GM19463 (cell line): ENCODE measurements at regions not wholly inside any gene's neighbourhood (a gene's known extent, or its start where the extent isn't known, plus 50 kb on each side); places are given as distances from the start of the nearest gene placed in this dataset.
A peak's percentile ranks its signal among the peaks of the same experiment; 100 is the strongest.

Experiments
- ATAC-seq: cut with Tn5 transposase; IDR thresholded peaks from one replicate; pipeline ENCODE4 v1.9.1; 2021; ENCODE audit warnings: mild to moderate bottlenecking, moderate library complexity; ENCODE audit not compliant: unreplicated experiment

DNA sequence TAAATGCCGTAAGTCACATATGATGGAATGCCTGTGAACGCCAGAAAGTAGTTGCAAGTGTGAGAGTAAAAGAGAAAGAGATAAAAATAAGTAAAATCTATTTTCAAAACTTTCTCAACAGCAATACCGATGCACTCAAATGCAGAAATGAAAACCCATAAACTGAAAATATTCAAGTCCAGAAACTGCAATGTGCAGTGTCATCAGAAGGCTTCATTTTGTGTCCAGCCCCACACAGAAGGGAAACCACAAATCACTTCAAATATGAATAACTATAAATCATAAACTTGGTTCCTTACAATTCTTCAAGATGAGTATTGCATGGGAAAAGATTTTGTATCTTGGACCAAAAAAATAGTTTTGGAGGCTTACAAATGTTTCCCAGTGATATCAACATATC, 375.2 kb upstream of the ANO5 start:
- no peak for ATAC-seq

DNA sequence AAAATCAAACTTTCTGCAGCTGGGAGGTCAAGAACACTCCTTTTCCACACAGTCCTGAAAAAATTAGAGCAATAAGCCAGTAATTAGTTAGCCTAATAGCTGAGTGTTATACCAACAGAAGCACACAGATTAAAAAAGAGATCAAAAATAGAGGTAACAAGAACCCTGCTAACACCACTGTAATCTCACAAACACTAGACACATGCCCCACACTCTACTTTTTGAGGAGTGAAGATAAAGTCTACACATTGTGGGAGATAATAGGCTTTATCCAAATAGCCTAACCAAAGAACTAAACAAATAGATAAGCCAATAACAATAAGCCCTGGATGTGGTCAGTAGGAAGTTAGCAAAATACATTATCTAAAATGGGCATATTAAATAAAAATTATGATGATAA, 372.7 kb upstream of the ANO5 start:
- ATAC-seq: no peak

DNA sequence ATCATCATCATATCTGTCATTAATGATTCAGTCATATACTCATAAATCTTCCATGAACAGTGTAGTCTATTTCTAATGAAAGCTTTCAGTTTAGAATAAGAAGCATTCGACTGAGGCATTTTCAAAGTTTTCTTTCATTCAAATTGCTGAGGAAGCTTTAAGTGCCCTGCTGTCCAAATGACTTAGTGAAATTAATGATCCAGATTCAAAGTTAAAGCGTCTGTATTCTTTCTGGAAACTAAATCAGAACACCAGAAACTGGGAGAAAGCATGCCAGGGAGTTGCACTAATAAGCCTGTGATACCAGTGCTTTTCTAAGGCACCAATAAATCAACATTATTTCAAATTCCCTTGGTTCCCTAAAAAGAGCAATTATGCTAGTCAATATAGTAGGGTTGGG, 367.8 kb upstream of the ANO5 start:
- no peak for ATAC-seq

DNA sequence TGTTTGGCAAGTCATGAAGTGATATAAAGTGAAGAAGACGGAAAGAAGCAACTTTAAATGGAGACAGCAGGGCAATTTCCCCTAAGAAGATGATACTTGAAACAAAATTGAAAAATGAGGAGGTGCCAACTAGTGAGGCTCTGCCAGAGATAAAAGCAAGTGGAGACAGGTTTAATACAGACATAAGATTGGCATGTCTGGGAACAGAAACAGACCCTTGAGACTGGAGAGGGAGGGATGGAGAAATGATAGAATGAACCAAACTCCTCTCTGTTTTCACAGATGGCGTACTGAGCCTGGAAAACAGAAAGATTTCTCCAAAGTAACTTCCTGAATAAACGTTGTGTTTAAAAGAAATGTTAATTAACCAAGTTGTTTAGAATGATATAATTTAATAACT, 354.5 kb upstream of the ANO5 start:
- ATAC-seq: no peak

DNA sequence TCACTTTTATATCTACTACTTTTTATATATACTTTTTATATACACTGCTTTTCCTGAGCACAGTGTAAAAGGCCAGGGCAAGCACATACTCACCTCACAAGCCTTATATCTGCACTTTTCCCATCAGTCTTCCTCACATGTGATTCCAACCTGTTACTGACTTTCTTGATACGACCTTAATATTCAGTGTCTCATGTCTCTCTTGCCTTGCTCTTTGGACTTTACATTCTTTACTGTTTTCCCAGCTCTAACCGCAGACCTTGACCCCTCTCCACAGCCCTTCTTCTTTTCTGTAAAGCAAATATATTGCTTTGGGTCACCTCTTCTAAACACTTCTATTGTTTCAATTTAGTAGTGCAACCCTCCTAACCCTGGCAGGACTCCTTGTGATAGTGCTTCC, 353.1 kb upstream of the ANO5 start:
- no peak for ATAC-seq

DNA sequence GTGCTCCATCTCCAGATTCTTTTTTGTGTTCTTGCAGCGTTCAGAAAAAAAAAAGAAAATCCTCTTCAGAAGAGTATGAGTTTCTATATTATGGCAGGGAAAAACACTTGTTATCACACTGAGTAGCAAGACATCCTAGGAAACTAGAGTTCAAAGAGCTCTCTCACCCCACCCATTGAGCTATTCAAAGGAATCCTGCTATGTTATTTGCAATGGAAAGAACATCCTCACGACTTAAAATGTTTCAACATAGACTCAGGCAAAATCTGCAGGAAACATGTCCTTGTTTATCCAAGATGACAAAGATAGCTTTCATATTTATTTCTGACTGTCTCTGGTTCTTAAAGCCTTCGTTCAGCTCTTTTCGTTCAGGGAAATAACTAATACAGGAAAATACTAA, 331.6 kb upstream of the ANO5 start:
- no peak for ATAC-seq

DNA sequence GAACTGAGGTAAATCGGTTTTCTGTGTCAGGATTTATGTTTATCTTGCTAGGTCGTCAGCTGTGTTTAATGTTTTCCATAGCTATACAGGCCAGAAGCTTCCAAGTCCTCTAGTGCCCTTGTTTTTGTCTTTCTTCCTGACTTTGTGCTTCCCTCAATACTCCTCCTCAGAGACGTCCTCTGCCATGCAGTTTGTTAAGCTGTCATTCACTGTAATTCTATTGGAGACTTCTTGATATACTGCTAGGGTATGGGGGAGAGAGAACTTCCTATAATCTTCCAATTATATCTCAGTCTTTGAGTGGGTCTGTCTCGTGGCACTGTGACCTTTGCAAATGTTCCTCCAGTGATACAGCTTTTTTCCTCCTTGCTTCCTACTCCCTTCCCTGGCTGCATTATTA, 327.3 kb upstream of the ANO5 start:
- ATAC-seq: no peak

DNA sequence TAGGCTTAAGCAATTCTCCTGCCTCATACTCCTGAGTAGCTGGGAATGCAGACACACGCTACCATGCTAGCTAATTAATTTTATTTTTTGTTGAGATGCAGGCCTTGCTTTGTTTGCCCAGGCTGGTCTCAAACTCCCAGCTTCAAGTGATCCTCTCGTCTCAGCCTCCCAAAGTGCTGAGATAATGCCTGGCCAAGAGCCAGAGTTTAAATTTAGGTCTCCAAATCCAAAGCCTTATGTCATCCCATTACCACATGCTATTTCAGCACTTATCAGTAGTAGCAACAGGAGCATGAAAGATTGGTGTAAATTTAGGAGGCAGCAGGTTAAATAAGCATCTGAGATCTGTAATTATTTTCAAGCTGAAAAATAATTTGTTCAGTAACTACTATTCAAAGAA, 326.1 kb upstream of the ANO5 start:
- ATAC-seq: no peak

DNA sequence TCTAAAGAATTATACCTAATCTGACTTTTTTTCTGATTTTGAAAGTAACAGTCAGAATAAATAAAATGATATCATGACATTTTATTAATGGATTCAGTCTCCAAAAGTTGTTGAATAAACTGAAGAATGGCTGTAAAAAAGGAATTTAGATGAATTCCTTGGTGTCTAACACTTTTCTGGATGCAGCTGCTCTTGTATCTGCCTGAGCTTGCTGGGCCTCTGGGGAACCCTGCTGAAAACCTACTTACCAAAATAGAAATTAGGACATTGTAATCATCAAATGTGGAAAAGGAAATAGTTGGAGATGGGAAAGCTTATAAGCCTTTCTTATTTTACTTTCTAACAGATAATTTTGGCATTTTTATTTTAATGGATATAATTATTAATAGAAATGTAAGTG, 315.7 kb upstream of the ANO5 start:
- ATAC-seq: no peak

DNA sequence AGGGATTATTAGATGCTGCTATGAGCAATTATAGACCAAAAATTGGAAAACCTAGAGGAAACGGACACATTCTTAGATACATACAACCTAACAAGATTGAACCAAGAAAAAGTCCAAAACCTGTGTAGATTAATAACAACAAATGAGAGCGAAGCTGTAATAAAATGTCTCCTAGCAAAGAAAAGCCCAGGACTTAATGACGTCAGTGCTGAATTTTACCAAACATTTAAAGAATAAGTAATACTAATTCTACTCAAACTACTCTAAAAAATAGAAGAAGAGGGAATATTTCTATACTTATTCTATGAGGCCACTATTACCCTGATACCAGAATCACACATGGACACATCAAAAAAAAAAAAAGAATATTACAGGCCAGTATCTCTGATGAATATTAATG, 309.5 kb upstream of the ANO5 start:
- no peak for ATAC-seq

DNA sequence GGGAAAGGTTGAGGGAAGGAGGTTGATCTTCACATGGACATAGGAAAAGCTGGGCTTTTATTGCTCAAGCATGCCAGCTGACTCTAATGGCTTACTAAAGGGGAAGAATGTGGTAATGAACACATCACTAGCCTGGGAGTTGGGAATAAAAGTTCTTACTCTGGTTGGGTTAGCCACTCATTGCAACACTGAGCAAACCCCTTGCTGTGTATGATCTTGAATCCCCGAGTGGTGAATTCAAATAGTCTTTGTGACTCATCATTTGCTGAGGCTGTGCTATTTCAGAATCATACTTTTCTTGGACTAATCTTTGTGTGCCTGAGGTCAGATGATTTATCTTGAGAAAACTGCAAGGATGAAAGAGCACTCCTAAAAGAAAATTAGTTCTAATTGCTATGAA, 304.1 kb upstream of the ANO5 start:
- no peak for ATAC-seq

DNA sequence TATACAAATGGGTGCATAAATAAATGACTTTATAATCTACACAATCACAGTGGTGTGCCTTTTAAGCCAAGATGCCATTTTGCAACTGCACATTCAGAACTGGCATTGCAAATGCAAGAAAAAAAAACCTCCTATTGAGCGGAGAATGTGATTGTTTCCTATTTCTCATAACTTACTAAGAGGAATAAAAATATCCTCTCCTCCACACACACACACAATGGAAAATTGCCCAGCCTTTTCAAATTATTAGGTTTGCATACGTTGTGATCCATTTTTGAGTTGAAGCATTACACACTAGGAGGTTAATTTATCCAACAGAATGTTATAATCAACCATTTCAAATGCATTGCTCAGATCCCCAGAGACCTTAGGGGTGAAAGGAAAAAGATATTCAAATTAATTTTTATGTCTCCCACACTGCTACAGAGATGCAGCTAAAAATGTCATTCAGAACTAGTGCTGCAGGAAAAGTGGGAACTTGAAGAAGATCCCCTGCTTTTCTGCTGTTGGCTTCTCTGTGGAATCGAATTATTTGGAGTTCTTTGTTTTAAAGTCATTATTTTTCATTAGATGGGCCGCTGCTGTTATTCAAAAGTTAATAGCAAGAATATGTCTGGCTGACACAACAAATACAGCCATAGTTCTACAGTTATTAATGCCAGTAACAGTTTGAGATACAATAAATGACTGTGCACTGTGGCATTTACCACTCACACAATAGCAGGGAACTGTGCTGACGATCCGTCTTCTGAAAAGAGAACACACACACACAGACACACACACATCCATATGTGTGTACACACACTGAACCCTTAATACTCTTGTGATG, 299.9 kb upstream of the ANO5 start:
- ATAC-seq: no peak

DNA sequence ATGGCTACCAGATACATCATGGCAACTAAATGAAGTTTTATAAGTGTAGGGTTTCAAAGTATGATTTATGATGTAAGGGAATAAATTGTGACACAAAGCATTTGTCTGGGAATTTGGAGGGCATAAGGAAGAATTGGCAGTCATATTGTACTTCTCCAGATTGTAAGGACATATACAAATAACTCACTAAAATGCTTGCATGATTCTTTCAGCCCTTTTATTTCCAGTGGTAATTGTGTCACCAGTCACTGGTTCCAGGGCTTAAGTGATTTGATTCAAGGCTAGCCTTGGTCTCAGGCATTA, 299.4 kb upstream of the ANO5 start:
- ATAC-seq: no peak

DNA sequence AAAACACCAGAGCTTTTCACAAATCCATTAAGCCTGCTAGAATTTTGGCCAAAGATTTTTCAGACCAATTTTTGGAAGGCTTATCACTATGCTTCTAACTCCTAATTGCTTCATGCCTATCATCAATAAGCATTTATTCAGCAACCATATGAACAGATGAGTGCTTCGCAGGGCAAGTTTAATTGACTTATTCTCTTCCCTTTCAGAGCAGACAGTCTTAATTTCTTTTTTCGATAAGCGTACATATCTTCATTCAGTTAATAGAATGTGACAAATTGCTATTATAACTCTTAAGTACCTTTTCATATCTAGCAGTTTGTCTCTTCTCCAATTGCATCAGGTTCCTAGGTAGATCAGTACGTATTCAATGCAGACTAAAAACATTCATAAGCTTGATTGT, 298.4 kb upstream of the ANO5 start:
- no peak for ATAC-seq

DNA sequence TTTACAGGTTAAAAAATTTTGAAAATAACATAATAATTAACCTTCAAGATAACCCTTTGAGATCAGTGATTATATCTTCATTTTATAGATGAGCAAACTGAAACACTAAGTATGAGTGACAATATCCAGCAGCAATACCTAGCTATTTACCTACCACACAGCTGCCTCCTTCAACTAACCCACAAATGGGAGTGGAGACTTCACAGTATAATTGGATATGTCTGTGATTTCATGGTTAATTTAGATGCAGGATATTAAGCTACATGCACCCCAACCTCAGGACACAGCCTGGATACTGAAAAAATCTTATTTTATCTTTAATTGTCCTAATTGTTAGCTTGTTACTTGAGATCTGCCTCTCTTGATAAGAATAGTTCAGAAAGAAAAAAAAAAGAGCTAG, 297.2 kb upstream of the ANO5 start:
- ATAC-seq: no peak

DNA sequence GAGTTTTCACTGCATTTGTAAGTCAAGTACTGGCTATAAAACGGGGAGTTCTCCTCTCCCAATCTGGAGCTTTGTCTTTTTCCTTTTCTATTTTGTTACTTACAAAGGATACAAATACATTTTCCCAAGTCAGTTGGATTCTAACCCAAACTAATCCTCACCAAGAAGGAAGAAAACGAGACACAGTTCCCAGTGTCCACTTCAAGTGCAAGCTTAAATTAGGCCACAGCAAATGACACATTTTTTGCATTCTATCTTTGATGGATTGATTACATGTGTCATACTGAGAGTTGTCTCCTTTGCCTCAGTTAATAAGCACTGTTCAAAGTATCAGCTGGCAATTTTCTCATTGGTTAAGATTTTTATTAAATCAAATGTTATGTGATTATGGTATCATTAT, 296.7 kb upstream of the ANO5 start:
- no peak for ATAC-seq

DNA sequence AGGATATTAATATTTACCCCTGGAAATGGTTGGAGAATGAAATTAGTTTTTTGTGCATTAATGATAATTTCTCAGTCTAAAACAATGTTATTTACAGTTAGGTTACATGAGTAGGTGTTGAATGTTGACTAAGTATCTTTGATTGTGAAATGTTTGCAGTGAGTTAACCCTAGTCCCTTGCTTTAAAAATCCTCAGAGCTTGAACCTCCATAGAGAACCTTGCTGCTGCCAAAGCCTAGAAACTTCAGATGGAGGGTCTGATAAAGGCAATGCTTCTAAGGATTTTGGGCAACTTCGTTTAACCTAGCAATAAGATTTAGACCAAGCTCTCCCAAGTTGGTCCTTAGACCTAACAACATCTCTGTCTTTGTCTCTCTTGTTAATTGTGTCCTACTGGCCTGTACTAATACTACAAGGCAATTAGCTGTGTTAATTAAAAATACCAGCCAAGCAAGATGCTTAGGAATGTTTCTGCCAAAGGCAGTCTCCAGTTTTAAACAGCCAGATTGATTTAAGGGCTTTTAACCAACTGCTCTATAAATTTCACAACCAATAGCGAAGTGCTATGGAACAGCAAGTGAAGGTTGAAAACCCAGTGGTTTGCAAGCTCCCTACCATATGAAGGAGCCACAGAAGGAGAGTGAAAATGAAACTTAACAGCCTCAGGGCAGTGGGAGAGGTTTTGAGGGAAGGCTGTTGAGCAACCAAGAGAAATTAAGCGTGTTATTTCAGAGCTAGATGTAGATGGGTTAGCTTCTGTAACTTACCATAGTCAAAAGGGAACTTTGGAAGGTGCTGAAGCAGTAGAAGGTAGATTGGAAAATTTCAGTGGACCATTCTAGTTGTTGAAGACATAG, 295.9 kb upstream of the ANO5 start:
- ATAC-seq: peak; percentile 69

DNA sequence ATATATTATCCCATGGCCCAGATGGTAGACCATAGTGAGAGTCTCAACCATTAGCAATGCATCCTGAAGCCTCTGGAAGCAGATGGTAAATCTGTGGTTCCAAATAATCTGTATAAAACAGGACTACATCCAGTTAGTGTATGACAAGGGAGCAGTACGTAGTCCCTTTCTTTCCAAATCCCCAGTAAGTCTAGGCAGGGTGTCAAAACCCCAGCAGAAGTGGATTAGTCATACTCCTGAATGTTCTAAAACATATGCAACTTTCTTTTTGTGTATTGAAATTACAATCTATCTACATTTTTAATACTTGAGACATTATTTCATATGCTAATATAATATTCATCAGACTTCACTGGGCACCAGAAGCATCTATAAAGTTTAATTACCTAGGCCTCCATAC, 295.1 kb upstream of the ANO5 start:
- no peak for ATAC-seq

DNA sequence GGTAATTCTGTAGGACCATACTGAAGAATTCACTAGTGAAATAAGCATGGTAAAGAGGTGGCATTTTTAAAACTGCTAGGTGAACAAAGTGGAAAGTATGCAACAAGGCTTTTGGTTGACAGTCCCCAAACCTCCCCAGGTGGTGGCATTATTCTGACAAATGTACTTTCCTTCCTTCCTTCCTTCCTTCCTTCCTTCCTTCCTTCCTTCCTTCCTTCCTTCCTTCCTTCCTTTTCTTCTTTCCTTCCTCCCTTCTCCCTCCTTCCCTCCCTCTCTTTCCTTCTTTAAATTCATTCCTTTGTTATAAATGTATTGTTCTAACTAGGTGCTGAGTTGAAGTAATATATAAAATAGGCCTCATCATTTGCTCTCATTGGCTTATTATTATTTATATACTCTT, 284.7 kb upstream of the ANO5 start:
- no peak for ATAC-seq

DNA sequence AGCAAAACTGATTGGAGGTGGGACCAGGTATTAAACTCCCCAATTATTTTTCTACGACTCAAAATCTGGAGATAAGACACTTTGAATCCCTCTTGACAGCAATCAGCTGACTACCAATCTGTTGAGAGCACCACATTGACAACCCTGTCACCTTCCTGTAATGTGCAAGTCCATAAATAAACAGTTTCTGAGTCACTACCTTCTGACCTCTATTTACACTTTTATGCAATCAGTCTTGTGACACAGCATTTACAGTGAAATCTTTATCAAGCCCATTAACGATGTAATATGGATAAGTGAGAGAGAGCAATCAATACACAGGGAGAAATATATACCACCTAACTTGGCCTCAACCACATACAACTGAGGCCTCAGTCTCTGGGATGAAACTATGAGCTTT, 283.7 kb upstream of the ANO5 start:
- no peak for ATAC-seq

DNA sequence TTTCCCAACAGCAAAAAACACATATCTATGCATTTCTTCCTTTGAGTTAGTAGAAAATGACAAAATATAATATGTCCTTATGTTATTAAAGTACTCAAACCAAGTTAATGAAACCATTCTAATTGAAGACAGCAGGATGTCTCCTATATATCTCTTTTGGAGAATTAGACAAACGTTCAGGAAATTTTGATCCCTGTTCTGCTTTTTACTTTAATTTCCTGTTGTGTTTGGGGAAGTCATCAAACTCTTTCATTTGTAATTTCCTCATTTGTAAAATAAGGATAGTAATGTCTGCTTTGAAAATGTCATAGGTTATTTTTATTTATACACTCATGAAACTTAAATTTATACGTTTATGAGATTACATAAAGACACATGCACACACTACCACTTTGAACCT, 281.8 kb upstream of the ANO5 start:
- no peak for ATAC-seq

DNA sequence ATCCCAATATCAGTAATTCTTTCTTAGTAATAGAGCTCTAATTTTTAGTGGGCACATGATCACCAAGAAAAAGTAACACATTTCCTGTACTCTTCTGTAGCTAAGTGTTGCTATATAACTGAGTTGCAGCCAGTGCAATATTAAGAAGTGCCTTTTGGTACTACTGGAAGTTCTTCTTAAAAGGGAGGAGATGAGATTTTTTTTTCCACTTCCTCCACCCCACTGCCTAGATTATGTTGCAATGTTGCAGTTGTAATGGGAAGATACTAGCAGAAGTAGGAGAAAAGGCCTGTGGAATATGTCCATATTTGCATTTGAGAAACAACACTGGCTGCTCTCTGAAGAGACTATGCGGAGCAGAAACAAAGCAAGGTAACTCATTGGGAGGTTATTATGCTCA, 280.6 kb upstream of the ANO5 start:
- no peak for ATAC-seq

DNA sequence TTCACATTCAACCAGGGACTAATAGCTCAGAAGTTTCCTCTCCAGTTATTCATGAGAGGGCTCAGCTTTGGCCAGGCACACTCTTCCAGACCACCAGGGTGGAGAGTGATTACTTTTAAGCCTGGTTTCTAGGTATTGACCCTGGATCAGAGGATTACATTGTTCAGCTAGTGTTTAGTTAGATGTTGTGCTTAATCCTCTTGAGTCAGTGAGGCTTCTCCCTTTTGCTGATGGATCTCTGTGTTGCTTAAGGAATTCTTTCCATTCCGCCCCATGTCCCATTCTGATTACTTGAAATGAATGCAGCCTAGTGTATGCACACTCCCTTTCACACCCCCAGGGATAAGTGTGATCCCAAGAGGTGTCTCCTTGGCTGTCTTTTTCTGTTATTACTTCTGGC, 271.7 kb upstream of the ANO5 start:
- ATAC-seq: no peak
